DND-41 (cell line): ENCODE measurements at regions not wholly inside any gene's neighbourhood (a gene's known extent, or its start where the extent isn't known, plus 50 kb on each side); places are given as distances from the start of the nearest gene placed in this dataset.

Source experiments
- CTCF ChIP-seq: IDR thresholded peaks from 2 replicates; pipeline ENCODE4 v1.5.1; 2012; ENCODE audit warnings: borderline replicate concordance, low read length, moderate library complexity, mild to moderate bottlenecking; ENCODE audit not compliant: poor library complexity, severe bottlenecking; ENCODE audit errors: extremely low read depth
- EZH2 ChIP-seq: IDR thresholded peaks from 3 replicates; pipeline ENCODE4 v1.6.1; 2012; ENCODE audit warnings: borderline replicate concordance, low read depth, mild to moderate bottlenecking, moderate library complexity, low read length, inconsistent platforms; ENCODE audit not compliant: severe bottlenecking

DNA sequence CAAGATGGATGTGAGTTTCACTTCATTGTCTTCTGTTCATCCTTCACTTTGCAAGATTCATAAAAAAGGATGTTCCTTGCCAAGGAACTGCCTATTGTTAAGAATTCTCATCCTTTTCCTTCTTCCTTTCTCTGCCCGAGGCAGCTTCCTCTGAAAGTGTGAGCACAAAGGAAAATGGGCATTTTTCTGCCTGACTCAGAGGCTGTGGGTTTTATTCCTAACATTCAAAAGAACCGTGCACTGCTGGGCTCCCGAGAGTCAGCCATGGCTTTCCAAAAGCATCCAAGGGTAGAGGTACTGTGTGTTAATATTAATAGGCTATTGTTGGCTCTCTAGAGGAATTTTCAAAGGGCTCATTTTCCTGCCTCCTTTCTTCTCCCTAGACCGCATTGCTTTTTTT, 289.4 kb downstream of the ABCC12 start:
- TF ChIP-seq EZH2 (no peak), CTCF (no peak)
